ENCODE measurements at regions not wholly inside any gene's neighbourhood (a gene's known extent, or its start where the extent isn't known, plus 50 kb on each side); places are given as distances from the start of the nearest gene placed in this dataset.

DNA sequence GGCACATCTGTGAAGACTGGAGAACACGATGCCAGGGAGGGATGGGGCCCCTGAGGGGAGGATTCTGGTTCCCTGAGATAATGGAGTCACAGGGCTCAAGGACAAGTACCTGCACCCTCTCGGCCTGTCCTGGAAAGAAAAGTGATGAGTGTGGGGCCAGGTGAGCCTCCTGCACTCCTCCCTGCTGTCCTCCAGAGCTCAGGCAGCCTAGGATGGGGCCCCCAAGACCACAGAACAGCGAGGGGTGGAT lies 101.3 kb upstream of the TNRC6C start:
- TF ChIP-seq, protein P1, sequence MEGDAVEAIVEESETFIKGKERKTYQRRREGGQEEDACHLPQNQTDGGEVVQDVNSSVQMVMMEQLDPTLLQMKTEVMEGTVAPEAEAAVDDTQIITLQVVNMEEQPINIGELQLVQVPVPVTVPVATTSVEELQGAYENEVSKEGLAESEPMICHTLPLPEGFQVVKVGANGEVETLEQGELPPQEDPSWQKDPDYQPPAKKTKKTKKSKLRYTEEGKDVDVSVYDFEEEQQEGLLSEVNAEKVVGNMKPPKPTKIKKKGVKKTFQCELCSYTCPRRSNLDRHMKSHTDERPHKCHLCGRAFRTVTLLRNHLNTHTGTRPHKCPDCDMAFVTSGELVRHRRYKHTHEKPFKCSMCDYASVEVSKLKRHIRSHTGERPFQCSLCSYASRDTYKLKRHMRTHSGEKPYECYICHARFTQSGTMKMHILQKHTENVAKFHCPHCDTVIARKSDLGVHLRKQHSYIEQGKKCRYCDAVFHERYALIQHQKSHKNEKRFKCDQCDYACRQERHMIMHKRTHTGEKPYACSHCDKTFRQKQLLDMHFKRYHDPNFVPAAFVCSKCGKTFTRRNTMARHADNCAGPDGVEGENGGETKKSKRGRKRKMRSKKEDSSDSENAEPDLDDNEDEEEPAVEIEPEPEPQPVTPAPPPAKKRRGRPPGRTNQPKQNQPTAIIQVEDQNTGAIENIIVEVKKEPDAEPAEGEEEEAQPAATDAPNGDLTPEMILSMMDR (IDR thresholded peaks at IDR 0.05; ENCODE audit: low read depth, low read length, missing input control) = no peak
- no peak for TF ChIP-seq JUND (IDR thresholded peaks at IDR 0.05)
- no peak for TF ChIP-seq EGR1 (IDR thresholded peaks at IDR 0.05; ENCODE audit: low read depth in 2 of 2)
- no peak for TF ChIP-seq TAF1 (conservative IDR thresholded peaks at IDR 0.05)
- no peak for TF ChIP-seq RAD21 (IDR thresholded peaks at IDR 0.05)
- TF ChIP-seq, protein P2, sequence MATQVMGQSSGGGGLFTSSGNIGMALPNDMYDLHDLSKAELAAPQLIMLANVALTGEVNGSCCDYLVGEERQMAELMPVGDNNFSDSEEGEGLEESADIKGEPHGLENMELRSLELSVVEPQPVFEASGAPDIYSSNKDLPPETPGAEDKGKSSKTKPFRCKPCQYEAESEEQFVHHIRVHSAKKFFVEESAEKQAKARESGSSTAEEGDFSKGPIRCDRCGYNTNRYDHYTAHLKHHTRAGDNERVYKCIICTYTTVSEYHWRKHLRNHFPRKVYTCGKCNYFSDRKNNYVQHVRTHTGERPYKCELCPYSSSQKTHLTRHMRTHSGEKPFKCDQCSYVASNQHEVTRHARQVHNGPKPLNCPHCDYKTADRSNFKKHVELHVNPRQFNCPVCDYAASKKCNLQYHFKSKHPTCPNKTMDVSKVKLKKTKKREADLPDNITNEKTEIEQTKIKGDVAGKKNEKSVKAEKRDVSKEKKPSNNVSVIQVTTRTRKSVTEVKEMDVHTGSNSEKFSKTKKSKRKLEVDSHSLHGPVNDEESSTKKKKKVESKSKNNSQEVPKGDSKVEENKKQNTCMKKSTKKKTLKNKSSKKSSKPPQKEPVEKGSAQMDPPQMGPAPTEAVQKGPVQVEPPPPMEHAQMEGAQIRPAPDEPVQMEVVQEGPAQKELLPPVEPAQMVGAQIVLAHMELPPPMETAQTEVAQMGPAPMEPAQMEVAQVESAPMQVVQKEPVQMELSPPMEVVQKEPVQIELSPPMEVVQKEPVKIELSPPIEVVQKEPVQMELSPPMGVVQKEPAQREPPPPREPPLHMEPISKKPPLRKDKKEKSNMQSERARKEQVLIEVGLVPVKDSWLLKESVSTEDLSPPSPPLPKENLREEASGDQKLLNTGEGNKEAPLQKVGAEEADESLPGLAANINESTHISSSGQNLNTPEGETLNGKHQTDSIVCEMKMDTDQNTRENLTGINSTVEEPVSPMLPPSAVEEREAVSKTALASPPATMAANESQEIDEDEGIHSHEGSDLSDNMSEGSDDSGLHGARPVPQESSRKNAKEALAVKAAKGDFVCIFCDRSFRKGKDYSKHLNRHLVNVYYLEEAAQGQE (IDR thresholded peaks at IDR 0.05) = no peak
- no peak for TF ChIP-seq YY1 (IDR thresholded peaks at IDR 0.05)
- TF ChIP-seq, protein P3, sequence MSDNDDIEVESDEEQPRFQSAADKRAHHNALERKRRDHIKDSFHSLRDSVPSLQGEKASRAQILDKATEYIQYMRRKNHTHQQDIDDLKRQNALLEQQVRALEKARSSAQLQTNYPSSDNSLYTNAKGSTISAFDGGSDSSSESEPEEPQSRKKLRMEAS (IDR thresholded peaks at IDR 0.05) = no peak
- TF ChIP-seq GABPA (IDR thresholded peaks at IDR 0.05 in 1 of 2, conservative IDR thresholded peaks at IDR 0.05 in 1 of 2) = no peak
- TF ChIP-seq FOXA1 (IDR thresholded peaks at IDR 0.05) = no peak
- TF ChIP-seq, protein P4, sequence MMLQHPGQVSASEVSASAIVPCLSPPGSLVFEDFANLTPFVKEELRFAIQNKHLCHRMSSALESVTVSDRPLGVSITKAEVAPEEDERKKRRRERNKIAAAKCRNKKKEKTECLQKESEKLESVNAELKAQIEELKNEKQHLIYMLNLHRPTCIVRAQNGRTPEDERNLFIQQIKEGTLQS (IDR thresholded peaks at IDR 0.05) = no peak
- TF ChIP-seq HNF4A (conservative IDR thresholded peaks at IDR 0.05) = no peak
- TF ChIP-seq SP1 (IDR thresholded peaks at IDR 0.05) = no peak
- TF ChIP-seq RXRA (IDR thresholded peaks at IDR 0.05) = no peak

Data from liver (tissue), 3 donors.